NCI-H748 treated with DMSO at 0.1 percent for 48 hours (cell line): ENCODE measurements at regions not wholly inside any gene's neighbourhood (a gene's known extent, or its start where the extent isn't known, plus 50 kb on each side); places are given as distances from the start of the nearest gene placed in this dataset.

Source experiments
- DNase-seq: peaks from one replicate; lab custom pipeline; 2025; lab: John Stamatoyannopoulos, UW

- no peak for DNase-seq
Observed at GRCh38 chr4:159041054-159042034, 61.5 kb upstream of the RAPGEF2 start.

GRCh38 chr4:159042097-159042605 lies 60.7 kb upstream of the RAPGEF2 start:
- no peak for DNase-seq

- DNase-seq = no peak
Observed at GRCh38 chr4:159042868-159043267, 60.0 kb upstream of the RAPGEF2 start.

GRCh38 chr4:159043861-159044260 lies 59.0 kb upstream of the RAPGEF2 start:
- DNase-seq = no peak

- no peak for DNase-seq
Observed at GRCh38 chr4:159045321-159045720, 57.6 kb upstream of the RAPGEF2 start.

- no peak for DNase-seq
Observed at GRCh38 chr4:159046683-159047082, 56.2 kb upstream of the RAPGEF2 start.

- DNase-seq = no peak
Observed at GRCh38 chr4:159047478-159048165, 55.3 kb upstream of the RAPGEF2 start.

GRCh38 chr4:159048166-159048886 lies 54.6 kb upstream of the RAPGEF2 start:
- DNase-seq = peak; percentile 78

- DNase-seq = no peak
Observed at GRCh38 chr4:159049780-159050375, 53.0 kb upstream of the RAPGEF2 start.

GRCh38 chr4:159051245-159052071 lies 51.4 kb upstream of the RAPGEF2 start:
- DNase-seq = no peak

GRCh38 chr4:159052315-159052714 lies 50.6 kb upstream of the RAPGEF2 start:
- no peak for DNase-seq
